ENCODE measurements at regions not wholly inside any gene's neighbourhood (a gene's known extent, or its start where the extent isn't known, plus 50 kb on each side); places are given as distances from the start of the nearest gene placed in this dataset.

DNA sequence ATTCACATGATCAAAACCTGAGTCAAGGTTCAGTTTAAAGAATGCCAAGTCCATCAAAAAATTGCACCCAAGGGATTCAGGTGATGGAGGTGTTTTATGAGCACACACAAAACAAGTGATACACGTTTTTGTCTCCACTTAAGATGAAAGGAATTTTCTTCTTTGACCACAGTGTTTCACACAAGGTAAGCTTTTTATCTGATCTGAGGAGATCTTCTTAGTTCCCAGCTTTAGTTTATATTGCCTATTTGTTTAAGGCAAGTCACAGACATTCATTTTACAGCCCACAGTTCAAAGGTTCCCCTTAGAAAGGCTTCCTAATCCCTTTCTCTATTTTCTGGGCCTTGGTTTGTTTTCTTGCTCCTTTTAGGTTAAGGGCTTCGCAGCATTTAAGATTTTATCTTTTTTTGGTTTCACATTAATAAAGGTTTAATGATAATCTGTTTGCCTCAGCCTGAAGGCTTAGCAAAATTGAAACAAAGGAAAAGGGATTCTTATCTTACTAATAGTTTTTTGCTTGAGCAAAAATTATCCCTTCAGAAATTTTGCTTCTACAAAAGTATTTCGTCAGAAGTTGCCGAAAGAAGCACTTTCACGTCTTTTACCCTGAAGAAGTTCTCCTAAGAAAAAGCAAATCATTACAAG lies 420.5 kb upstream of the NAALADL2 start:
- DNase-seq (ENCODE audit: low spot score): no peak
- TF ChIP-seq, protein P1, sequence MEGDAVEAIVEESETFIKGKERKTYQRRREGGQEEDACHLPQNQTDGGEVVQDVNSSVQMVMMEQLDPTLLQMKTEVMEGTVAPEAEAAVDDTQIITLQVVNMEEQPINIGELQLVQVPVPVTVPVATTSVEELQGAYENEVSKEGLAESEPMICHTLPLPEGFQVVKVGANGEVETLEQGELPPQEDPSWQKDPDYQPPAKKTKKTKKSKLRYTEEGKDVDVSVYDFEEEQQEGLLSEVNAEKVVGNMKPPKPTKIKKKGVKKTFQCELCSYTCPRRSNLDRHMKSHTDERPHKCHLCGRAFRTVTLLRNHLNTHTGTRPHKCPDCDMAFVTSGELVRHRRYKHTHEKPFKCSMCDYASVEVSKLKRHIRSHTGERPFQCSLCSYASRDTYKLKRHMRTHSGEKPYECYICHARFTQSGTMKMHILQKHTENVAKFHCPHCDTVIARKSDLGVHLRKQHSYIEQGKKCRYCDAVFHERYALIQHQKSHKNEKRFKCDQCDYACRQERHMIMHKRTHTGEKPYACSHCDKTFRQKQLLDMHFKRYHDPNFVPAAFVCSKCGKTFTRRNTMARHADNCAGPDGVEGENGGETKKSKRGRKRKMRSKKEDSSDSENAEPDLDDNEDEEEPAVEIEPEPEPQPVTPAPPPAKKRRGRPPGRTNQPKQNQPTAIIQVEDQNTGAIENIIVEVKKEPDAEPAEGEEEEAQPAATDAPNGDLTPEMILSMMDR (IDR thresholded peaks at IDR 0.05): no peak
- no peaks in the 10 kb centered on the region for H3K36me3 ChIP-seq
- H3K9me3 ChIP-seq: no peaks in the 10 kb centered on the region
- no peaks in the 10 kb centered on the region for H3K27me3 ChIP-seq (replicated peaks; ENCODE audit: insufficient read depth)
- peak overlapping the region; percentile 85 for H3K4me3 ChIP-seq
- ATAC-seq (ENCODE audit: insufficient number of reproducible peaks, low FRiP score, low read depth): no peak
- peak overlapping the region; percentile 76 to 97 for H3K27ac ChIP-seq
- H3K4me1 ChIP-seq (ENCODE audit: control insufficient read depth in 1 of 2, low read depth in 2 of 2): peaks cover 5 to 32% of the 10 kb centered on the region in 2 donors

DNA sequence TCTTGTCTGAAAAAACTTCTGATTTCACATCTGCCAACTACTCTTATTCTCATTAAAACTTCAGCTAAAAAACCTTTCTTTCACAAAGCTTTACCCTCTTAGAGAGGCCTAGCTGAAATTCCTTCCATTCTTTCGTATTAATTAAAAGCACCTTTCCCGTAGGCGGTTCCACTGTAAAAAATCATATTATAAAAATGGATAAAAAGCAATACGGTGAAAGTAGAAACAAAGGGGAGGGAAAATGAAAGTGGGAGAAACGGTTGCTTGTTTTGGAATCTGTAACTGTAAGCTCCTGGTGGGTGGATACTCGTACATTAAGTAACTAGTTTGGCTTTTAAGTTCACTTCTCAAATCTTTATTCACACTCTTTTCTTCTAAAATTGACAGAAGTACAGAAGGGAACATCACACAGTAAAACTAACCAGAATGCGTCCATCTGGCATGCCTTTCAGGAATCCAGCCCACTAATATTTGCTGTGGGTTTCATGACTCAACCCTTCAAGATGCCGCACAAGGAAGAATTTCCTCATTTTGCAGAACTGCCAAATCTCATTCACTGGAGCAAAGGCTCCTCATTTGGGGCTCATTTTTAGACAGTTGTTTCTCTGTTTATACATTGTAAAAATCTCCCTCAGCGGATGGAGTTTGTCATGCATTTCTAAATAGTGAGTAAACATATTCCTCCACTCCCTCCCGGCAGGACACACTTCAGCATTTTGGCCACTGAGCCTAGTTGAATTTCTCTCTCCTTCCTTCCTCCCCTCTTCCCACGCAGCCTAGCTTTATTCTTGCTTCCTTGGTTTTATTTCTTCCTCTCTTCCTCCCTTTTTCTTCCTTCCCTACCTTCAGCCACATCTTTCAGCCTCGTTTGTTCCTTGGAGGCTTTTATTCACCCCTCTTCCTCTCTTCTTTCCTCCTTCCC lies 419.5 kb upstream of the NAALADL2 start:
- Histone ChIP-seq H3K27me3 (replicated peaks; ENCODE audit: insufficient read depth) (no peaks in the 10 kb centered on the region), H3K4me1 (ENCODE audit: control insufficient read depth in 1 of 2, low read depth in 2 of 2) (peaks cover 5 to 32% of the 10 kb centered on the region in 2 donors), H3K9me3 (no peaks in the 10 kb centered on the region), H3K36me3 (no peaks in the 10 kb centered on the region), H3K4me3 (peak overlapping the region; percentile 85), H3K27ac (peak overlapping the region; percentile 76 to 97)
- ATAC-seq (ENCODE audit: insufficient number of reproducible peaks, low FRiP score, low read depth) (peak; percentile 44), DNase-seq (ENCODE audit: low spot score) (no peak)
- TF ChIP-seq, protein P1 (IDR thresholded peaks at IDR 0.05): no peak

DNA sequence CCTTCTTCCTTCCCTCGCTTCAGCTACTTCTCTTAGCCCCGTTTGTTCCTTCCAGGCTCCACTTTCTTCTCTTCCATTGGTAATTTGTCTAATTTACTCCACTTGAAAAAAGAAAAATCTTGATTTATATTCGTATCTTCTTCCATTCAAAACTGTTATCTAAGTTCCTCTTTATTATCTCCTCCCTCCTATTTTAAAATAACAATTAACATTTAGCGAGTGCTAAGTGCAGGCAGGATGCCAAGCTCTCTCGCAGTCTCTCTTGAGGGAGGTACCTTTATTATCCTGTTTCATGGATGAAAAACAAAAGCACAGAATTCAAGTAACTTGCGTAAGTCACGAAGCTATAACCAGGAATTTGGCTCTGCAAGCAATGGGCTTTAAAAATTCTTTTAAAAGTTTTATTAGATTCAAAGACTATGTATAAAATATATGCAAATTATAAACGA lies 418.9 kb upstream of the NAALADL2 start:
- Histone ChIP-seq H3K36me3 (no peaks in the 10 kb centered on the region), H3K9me3 (no peaks in the 10 kb centered on the region), H3K4me1 (ENCODE audit: control insufficient read depth in 1 of 2, low read depth in 2 of 2) (peaks cover 5 to 32% of the 10 kb centered on the region in 2 donors), H3K4me3 (peak overlapping the region; percentile 85), H3K27ac (peak overlapping the region; percentile 76 to 97), H3K27me3 (replicated peaks; ENCODE audit: insufficient read depth) (no peaks in the 10 kb centered on the region)
- DNase-seq (ENCODE audit: low spot score): no peak
- TF ChIP-seq, protein P1 (IDR thresholded peaks at IDR 0.05): no peak
- no peak for ATAC-seq (ENCODE audit: insufficient number of reproducible peaks, low FRiP score, low read depth)

DNA sequence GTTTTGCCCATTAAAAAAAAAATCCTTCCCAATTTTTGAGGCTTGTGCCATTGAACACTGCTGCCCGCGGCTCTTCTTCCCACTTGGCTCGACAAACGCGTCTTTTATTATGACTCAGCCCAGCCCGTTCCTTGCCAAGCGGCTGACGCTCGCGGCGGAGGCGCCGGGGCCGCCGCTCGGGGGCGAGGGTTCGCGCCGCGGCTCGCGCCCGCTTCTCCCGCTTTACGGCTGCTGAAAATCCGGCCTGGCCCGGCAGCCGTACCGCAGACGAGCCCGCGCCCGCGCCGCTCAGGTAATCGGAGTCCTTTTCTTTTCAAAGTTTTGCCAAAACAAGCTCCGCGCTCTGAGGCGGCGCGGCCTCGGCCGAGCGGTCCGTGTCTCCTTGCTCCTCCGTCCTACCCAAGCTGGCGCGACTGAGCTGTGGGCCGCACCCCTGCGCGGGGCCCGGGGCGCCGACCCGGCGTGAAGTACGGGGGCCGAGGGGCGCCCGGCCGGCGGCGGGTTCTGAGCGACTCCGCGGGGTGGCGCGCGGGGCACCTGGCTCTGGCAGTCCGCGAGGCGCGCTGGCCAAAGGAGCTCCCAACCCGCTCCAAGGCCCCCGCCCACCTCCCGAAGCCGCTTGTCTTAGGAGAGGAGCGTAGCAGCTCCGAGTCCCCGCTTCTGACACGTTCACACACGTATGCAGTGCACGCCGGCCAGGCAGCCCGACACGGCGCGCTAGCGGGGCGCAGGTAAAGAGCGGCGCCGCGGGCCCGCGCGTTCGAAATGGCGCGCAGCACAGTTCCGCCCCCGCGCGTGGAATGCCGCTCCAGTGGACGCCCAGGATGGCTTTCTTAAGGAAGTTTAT lies 418.2 kb upstream of the NAALADL2 start:
- Histone ChIP-seq H3K4me1 (ENCODE audit: control insufficient read depth in 1 of 2, low read depth in 2 of 2) (peaks cover 5 to 32% of the 10 kb centered on the region in 2 donors), H3K4me3 (peak overlapping the region; percentile 85), H3K27ac (peak overlapping the region; percentile 97 to 99), H3K36me3 (no peaks in the 10 kb centered on the region), H3K9me3 (no peaks in the 10 kb centered on the region), H3K27me3 (replicated peaks; ENCODE audit: insufficient read depth) (no peaks in the 10 kb centered on the region)
- ATAC-seq (ENCODE audit: insufficient number of reproducible peaks, low FRiP score, low read depth) (peak; percentile 86), DNase-seq (ENCODE audit: low spot score) (peak; percentile 30)
- TF ChIP-seq, protein P1 (IDR thresholded peaks at IDR 0.05): no peak

Data from thoracic aorta (tissue), 2 donors.